Astrocyte of the spinal cord (primary cell): ENCODE measurements at regions not wholly inside any gene's neighbourhood (a gene's known extent, or its start where the extent isn't known, plus 50 kb on each side); places are given as distances from the start of the nearest gene placed in this dataset.

Experiments used
- DNase-seq: peaks from one replicate; pipeline ENCODE4 v3.0.0; 2011; ENCODE audit warnings: low read depth, low spot score
- H3K4me3 ChIP-seq: 2 replicates; pipeline ENCODE4 v1.5.1; 2011; ENCODE audit warnings: low read depth, mild to moderate bottlenecking, low read length, moderate library complexity
- in situ Hi-C: cut with HindIII; loops from 2 replicates; pipeline ENCODE4 v1.10.0; 2017; ENCODE audit warnings: low sequenced_read_pairs
- TF ChIP-seq, protein P1 (sequence below): IDR thresholded peaks from 2 replicates; pipeline ENCODE4 v1.5.1; 2012; ENCODE audit warnings: low read depth, mild to moderate bottlenecking, low read length, inconsistent platforms

DNA sequence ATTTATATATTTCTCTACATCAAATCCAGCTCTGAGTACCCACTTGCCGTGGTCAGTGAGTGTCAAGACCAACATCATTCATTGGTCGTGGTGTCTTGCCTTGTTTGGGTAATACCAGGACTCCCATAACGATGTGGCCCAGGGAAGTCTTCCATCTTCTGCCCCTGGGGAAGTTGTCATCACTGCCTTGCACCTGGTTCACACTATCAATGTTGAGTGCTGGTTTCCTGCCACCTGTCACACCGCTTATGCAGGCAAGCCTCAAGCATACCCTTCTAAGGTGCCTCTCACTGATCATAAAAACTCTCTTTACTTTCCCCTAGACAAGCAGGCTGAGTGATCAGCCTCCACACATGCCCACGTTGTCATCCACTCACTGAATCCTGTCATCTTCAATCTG, 382.4 kb downstream of the KCTD12 start:
- in situ Hi-C loops, result no loop called here
- TF ChIP-seq, protein P1, sequence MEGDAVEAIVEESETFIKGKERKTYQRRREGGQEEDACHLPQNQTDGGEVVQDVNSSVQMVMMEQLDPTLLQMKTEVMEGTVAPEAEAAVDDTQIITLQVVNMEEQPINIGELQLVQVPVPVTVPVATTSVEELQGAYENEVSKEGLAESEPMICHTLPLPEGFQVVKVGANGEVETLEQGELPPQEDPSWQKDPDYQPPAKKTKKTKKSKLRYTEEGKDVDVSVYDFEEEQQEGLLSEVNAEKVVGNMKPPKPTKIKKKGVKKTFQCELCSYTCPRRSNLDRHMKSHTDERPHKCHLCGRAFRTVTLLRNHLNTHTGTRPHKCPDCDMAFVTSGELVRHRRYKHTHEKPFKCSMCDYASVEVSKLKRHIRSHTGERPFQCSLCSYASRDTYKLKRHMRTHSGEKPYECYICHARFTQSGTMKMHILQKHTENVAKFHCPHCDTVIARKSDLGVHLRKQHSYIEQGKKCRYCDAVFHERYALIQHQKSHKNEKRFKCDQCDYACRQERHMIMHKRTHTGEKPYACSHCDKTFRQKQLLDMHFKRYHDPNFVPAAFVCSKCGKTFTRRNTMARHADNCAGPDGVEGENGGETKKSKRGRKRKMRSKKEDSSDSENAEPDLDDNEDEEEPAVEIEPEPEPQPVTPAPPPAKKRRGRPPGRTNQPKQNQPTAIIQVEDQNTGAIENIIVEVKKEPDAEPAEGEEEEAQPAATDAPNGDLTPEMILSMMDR, result no peak
- no peak for DNase-seq
- H3K4me3 ChIP-seq, result no peak overlapping the region

DNA sequence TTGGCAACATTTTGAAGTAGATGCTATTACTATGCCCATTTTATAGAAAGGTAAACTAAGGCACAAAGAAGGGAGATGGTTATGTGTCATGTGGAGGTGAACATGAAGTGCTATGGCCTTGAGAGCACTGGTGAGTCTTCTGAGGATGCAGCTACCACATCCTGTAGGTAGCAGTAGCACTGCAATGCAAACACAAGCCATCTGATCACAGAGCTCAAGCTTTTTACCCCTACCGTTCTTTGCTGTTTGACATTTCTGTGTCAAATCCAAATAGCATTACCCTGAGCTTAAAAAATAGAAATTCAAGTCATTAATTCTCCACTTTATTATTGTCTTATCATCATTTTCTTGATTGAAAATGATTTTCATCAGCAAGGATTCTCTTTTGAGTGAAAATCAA, 382.9 kb downstream of the KCTD12 start:
- in situ Hi-C loops, result no loop called here
- no peak for DNase-seq
- TF ChIP-seq, protein P1, result no peak
- H3K4me3 ChIP-seq, result no peak overlapping the region

DNA sequence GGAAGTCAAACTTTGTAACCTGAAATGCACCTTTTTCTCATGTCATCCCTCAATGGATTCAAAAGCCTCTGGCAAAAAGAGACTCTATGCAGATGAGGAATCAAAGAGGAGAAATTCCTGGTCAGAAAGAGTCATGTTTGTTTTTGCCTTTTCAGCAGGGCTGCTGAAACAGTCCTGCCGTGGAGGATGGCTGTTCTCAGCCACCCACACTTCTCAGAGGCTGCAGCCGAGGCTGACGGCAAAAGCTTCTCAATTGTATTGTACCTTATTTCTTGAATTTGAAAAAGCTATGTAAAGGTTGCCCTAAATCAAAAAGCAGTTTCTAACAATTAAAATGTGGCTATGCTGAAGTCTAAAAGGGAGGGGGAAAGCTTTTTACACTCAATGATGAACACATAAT, 385.3 kb downstream of the KCTD12 start:
- no peak for DNase-seq
- TF ChIP-seq, protein P1, result no peak

DNA sequence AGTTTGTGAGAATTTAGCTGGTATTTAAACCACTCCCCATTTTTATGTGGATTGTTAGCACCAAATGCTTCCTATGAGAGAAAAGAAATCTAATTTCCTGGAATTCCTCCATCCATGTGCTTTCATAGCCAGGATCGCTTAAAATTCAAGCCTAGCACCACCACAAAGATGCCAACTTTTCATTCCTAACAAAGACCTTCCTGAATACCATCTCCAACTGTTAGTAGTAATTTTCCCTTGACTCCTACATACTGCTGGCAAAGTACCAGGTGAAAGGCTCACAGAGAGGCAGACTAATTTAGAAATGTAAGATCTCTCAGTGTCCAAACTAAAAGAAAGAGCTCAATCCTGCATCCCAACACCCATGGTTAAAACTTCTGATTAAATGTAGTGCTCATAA, 386.3 kb downstream of the KCTD12 start:
- DNase-seq, result no peak
- H3K4me3 ChIP-seq, result no peak overlapping the region
- in situ Hi-C loops, result no loop called here
- TF ChIP-seq, protein P1, result no peak

More for the DNA sequence above, 385.3 kb downstream of the KCTD12 start:
- H3K4me3 ChIP-seq, result no peak overlapping the region
- in situ Hi-C loops, result no loop called here

DNA sequence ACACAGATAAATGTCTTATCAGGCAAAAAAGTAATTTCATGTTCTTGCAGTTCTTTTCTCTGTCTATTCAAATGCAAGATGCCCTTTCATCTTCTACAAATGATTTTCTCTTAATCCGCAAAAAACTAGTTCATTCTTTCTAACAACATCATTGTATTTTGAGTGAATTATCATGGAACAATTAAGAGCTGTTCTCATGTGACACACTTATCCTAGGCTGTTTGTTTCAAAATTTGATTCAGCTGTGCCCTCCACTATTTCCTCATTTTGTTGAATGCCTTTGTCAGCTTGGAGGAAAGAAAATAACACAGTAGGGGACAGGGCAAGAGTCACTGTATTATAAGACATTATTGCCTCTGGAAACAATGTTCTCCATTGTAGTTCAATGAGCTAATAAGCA, 396.9 kb downstream of the KCTD12 start:
- DNase-seq, result no peak
- no peak overlapping the region for H3K4me3 ChIP-seq
- in situ Hi-C loops, result no loop called here
- TF ChIP-seq, protein P1, result no peak

DNA sequence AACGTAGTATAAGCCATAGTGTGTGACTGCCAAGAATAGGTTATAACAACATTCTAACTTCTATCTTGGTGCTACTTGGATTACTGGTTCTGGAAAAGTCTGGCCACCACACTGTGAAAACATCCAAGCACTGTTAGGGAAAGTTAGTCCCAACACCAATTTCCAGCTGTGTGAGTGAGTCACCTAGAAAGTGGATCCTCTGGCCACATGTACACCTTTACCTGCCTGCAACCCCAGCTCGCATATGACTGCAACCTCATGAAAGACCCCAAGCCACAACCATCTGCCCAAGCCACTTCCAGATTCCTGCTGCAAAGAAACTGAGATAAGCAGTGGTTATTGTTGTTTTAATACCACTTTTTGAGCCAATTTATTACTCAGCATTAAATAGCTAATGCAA, 404.5 kb downstream of the KCTD12 start:
- TF ChIP-seq, protein P1, result no peak
- peak; percentile 74 for DNase-seq
- in situ Hi-C loops, result no loop called here
- no peak overlapping the region for H3K4me3 ChIP-seq

DNA sequence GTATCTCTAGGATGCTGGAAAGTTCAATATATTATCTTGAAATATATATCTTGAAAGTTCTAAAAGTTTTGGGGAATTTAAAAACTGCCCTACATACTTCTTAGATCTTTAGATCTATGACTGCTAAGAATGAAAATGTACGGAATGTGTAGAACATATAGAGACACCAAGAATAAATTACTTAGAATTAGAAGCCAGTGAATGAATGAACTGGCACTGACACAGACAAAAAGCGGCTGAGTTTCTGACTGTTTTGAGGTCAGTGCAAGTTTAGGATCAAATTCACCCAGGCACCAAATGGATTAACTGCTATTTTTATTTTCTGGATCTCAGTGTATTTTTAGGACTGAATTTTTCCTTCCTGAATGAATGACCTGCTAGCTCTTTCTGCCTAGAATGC, 411.2 kb downstream of the KCTD12 start:
- TF ChIP-seq, protein P1, result no peak
- no peak overlapping the region for H3K4me3 ChIP-seq
- in situ Hi-C loops, result no loop called here
- DNase-seq, result no peak
